ENCODE measurements at regions not wholly inside any gene's neighbourhood (a gene's known extent, or its start where the extent isn't known, plus 50 kb on each side); places are given as distances from the start of the nearest gene placed in this dataset.

DNA sequence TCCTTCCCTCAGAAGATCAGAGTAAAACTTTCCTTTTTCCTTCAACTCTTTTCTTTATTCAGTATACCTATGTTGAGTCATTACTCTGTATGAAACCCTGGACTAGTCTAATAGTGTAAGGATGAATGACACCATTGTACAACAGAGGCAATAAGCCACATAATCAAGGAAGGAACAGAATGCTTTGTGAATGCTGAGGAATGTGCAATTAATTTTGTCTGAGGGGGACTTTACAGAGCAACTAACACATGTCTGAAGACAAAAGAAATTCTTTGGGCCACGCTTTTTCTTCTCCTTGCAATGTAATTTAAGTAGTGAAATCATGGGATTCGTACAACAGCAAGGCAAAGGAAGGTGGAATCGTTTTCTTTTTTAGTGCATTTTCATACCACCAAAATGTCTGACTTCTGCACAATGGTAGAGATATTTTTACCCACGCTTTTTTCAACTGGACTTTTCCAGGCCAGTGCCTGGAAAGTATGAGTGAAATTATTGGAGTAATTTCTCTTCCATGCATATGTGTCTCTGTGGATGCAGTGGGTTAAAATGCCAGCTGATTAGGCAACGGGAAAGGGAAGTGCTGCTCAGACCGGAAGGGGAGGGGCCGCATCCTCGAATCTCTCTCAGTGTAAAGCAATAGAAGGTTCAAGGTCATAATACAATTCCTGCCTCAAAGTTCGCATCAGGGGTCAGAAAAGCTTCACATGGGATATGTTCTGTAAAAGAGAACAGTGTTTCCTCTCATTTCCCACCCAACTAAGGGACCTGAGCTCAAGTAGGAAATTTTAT lies 89.9 kb upstream of the MTHFD1L start:
- no peaks in the 10 kb centered on the region for H3K9me2 ChIP-seq (replicated peaks; ENCODE audit: insufficient read depth)
- no peaks in the 10 kb centered on the region for H3K36me3 ChIP-seq (replicated peaks; ENCODE audit: insufficient read depth, low read depth)
- no peaks in the 10 kb centered on the region for H3K27me3 ChIP-seq
- no peak overlapping the region for H3K27ac ChIP-seq
- no peak overlapping the region for H3K4me3 ChIP-seq
- no peaks in the 10 kb centered on the region for H3K79me2 ChIP-seq
- TF ChIP-seq, protein P1, sequence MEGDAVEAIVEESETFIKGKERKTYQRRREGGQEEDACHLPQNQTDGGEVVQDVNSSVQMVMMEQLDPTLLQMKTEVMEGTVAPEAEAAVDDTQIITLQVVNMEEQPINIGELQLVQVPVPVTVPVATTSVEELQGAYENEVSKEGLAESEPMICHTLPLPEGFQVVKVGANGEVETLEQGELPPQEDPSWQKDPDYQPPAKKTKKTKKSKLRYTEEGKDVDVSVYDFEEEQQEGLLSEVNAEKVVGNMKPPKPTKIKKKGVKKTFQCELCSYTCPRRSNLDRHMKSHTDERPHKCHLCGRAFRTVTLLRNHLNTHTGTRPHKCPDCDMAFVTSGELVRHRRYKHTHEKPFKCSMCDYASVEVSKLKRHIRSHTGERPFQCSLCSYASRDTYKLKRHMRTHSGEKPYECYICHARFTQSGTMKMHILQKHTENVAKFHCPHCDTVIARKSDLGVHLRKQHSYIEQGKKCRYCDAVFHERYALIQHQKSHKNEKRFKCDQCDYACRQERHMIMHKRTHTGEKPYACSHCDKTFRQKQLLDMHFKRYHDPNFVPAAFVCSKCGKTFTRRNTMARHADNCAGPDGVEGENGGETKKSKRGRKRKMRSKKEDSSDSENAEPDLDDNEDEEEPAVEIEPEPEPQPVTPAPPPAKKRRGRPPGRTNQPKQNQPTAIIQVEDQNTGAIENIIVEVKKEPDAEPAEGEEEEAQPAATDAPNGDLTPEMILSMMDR (IDR thresholded peaks at IDR 0.05; ENCODE audit: poor library complexity), result no peak
- TF ChIP-seq EZH2phosphoT487 (IDR thresholded peaks at IDR 0.05; ENCODE audit: low read depth, severe bottlenecking, unreplicated experiment) (no peak), EZH2 (IDR thresholded peaks at IDR 0.05; ENCODE audit: borderline replicate concordance) (no peak)
- H2AFZ ChIP-seq, result no peak overlapping the region
- H3K4me2 ChIP-seq, result no peak overlapping the region
- peaks cover 9% of the 10 kb centered on the region for H3K9me3 ChIP-seq (ENCODE audit: low read depth)
- 80% methylated on average over 9 of the region's 9 CpGs for WGBS (ENCODE audit: low lambda C conversion rate, missing lambda C conversion rate)
- no peak for DNase-seq (ENCODE audit: low spot score)
- H3K4me1 ChIP-seq (ENCODE audit: insufficient read depth), result no peaks in the 10 kb centered on the region
- no peaks in the 10 kb centered on the region for H4K20me1 ChIP-seq (ENCODE audit: insufficient read depth, poor library complexity, severe bottlenecking)

DNA sequence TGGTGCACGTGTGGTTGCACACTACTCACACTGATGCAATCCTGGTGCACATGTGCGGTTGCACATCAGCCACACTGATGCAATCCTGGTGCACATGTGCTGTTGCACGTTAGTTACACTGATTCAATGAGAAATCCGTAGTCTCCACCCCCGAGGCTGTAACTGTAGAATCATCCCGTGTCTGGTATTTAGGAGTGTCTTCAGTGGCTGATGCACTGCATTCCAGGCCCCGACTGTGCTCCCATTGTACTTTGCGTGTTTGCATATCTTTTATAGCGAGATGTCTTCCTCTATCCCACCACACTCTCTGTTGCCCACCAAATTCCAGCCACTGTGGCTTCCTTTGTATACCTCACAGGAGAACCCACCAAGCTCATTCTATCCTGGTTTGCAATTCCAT lies 87.8 kb upstream of the MTHFD1L start:
- H3K27me3 ChIP-seq, result no peaks in the 10 kb centered on the region
- no peak for DNase-seq (ENCODE audit: low spot score)
- no peaks in the 10 kb centered on the region for H4K20me1 ChIP-seq (ENCODE audit: insufficient read depth, poor library complexity, severe bottlenecking)
- H3K36me3 ChIP-seq (replicated peaks; ENCODE audit: insufficient read depth, low read depth), result no peaks in the 10 kb centered on the region
- H3K4me3 ChIP-seq, result no peak overlapping the region
- WGBS (ENCODE audit: low lambda C conversion rate, missing lambda C conversion rate), result 88% methylated on average over 9 of the region's 9 CpGs
- no peak for TF ChIP-seq EZH2 (IDR thresholded peaks at IDR 0.05; ENCODE audit: borderline replicate concordance)
- TF ChIP-seq, protein P1 (IDR thresholded peaks at IDR 0.05; ENCODE audit: poor library complexity), result no peak
- TF ChIP-seq EZH2phosphoT487 (IDR thresholded peaks at IDR 0.05; ENCODE audit: low read depth, severe bottlenecking, unreplicated experiment), result no peak
- H3K27ac ChIP-seq, result no peak overlapping the region
- H2AFZ ChIP-seq, result no peak overlapping the region
- no peaks in the 10 kb centered on the region for H3K79me2 ChIP-seq
- peaks cover 9% of the 10 kb centered on the region for H3K9me3 ChIP-seq (ENCODE audit: low read depth)
- H3K4me1 ChIP-seq (ENCODE audit: insufficient read depth), result no peaks in the 10 kb centered on the region
- no peak overlapping the region for H3K4me2 ChIP-seq
- no peaks in the 10 kb centered on the region for H3K9me2 ChIP-seq (replicated peaks; ENCODE audit: insufficient read depth)

DNA sequence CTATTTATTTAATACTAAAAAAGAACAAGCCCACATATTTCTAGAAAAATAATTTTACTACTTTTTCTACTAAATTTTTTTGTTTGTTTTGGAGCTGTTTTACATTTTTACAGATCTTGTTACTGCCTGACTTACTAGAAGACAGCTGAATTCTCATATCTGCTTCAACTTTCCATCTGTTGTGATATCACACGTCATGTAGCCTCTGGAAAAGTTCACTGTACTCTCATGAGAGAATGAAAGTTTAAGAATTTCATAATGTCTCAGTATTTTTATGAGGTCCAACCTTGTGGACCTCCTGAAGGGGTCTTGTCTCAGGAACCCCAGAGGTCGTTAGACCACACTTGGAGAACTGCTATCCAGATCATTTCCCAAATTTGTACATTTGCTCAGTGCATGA lies 81.7 kb upstream of the MTHFD1L start:
- peaks cover 5% of the 10 kb centered on the region for H3K4me1 ChIP-seq (ENCODE audit: insufficient read depth)
- no peak overlapping the region for H3K27ac ChIP-seq
- DNase-seq (ENCODE audit: low spot score), result no peak
- H3K9me3 ChIP-seq (ENCODE audit: low read depth), result no peaks in the 10 kb centered on the region
- H3K27me3 ChIP-seq, result no peaks in the 10 kb centered on the region
- WGBS (ENCODE audit: low lambda C conversion rate, missing lambda C conversion rate), result 86% methylated on average over 2 of the region's 2 CpGs
- H3K79me2 ChIP-seq, result no peaks in the 10 kb centered on the region
- H3K36me3 ChIP-seq (replicated peaks; ENCODE audit: insufficient read depth, low read depth), result no peaks in the 10 kb centered on the region
- no peak overlapping the region for H2AFZ ChIP-seq
- H3K4me3 ChIP-seq, result no peak overlapping the region
- H4K20me1 ChIP-seq (ENCODE audit: insufficient read depth, poor library complexity, severe bottlenecking), result no peaks in the 10 kb centered on the region
- no peaks in the 10 kb centered on the region for H3K9me2 ChIP-seq (replicated peaks; ENCODE audit: insufficient read depth)
- H3K4me2 ChIP-seq, result no peak overlapping the region
- TF ChIP-seq EZH2 (IDR thresholded peaks at IDR 0.05; ENCODE audit: borderline replicate concordance), result no peak
- TF ChIP-seq, protein P1 (IDR thresholded peaks at IDR 0.05; ENCODE audit: poor library complexity), result no peak
- TF ChIP-seq EZH2phosphoT487 (IDR thresholded peaks at IDR 0.05; ENCODE audit: low read depth, severe bottlenecking, unreplicated experiment), result no peak

Data from hepatocyte (in vitro differentiated cells).